Endothelial cell of umbilical vein (primary cell): ENCODE measurements at regions not wholly inside any gene's neighbourhood (a gene's known extent, or its start where the extent isn't known, plus 50 kb on each side); places are given as distances from the start of the nearest gene placed in this dataset.

ENCODE experiments used
- BruUV-seq: library from RNA; stranded (reverse); fragments of 400-500 nt; replicated peaks from 2 replicates; lab custom pipeline; 2021; lab: Mats Ljungman, UMichigan
- CTCF ChIA-PET: fragments of 300-600, 350-600 bp; sonication (Branson Sonifier 250); formaldehyde crosslinking; loops from one replicate; lab custom pipeline; 2021; ENCODE audit warnings: antibody characterized with exemption, inconsistent platforms; lab: Charles Lee
- POLR2A ChIA-PET: fragments of 300-600, 350-600 bp; sonication (Branson Sonifier 250); formaldehyde crosslinking; loops from one replicate; lab custom pipeline; 2021; ENCODE audit warnings: antibody characterized with exemption, inconsistent platforms; lab: Charles Lee
- DNase-seq: peaks from one replicate; pipeline ENCODE4 v3.0.0-alpha.2; 2011; ENCODE audit warnings: low read depth, low spot score
- FAIRE-seq: peaks from 2 replicates; lab custom pipeline; 2011; peaks lifted over from hg19 to GRCh38; lab: Jason Lieb, UNC
- H2AFZ ChIP-seq: 2 replicates; pipeline ENCODE4 v1.6.0; 2012; ENCODE audit warnings: low read depth, low read length, control low read depth, inconsistent platforms
- H3K27ac ChIP-seq: 2 replicates; pipeline ENCODE4 v1.5.1; 2011; ENCODE audit warnings: low read depth, mild to moderate bottlenecking, control low read depth, low read length, moderate library complexity; ENCODE audit not compliant: insufficient read depth
- H3K27me3 ChIP-seq, 2 experiments: 2 replicates each; pipeline versions ENCODE4 v1.6.0 to v1.6.1; 2011; ENCODE audit warnings: low read length in 2 of 2, mixed read lengths in 1 of 2; ENCODE audit not compliant: control insufficient read depth in 2 of 2, insufficient read depth in 2 of 2
- H3K36me3 ChIP-seq, 2 experiments: 2 replicates in 1 of 2; 3 replicates in 1 of 2; pipeline ENCODE4 v1.5.1; 2011; ENCODE audit warnings: low read length in 2 of 2, mild to moderate bottlenecking in 1 of 2, moderate library complexity in 1 of 2; ENCODE audit not compliant: control insufficient read depth in 2 of 2, insufficient read depth in 2 of 2; ENCODE audit errors: extremely low read depth in 1 of 2
- H3K4me1 ChIP-seq: 3 replicates; pipeline ENCODE4 v1.5.1; 2011; ENCODE audit warnings: mild to moderate bottlenecking, low read length; ENCODE audit not compliant: control insufficient read depth, insufficient read depth; ENCODE audit errors: extremely low read depth
- H3K4me2 ChIP-seq: 2 replicates; pipeline ENCODE4 v1.6.1; 2011; ENCODE audit warnings: low read length, control low read depth, mixed read lengths; ENCODE audit not compliant: insufficient read depth
- H3K4me3 ChIP-seq, 3 experiments: fragments of 200-600 bp in 1 of 3; sonication (generic), shearing (Covaris generic) in 1 of 3; replicated peaks in 1 of 3; 2 replicates each; pipeline ENCODE4 v1.5.1; 2011 to 2016; ENCODE audit warnings: control low read depth in 3 of 3, low read length in 3 of 3, mild to moderate bottlenecking in 2 of 3, inconsistent platforms in 1 of 3, low read depth in 1 of 3, moderate library complexity in 1 of 3; ENCODE audit not compliant: insufficient read depth in 1 of 3
- H3K79me2 ChIP-seq: 2 replicates; pipeline ENCODE4 v1.6.0; 2012; ENCODE audit warnings: low read length, inconsistent platforms; ENCODE audit not compliant: control insufficient read depth, insufficient read depth
- H3K9ac ChIP-seq: replicated peaks from 2 replicates; pipeline ENCODE3; 2011; ENCODE audit warnings: low read length, control low read depth; ENCODE audit not compliant: insufficient read depth; ENCODE audit errors: extremely low read depth
- H3K9me1 ChIP-seq: replicated peaks from 3 replicates; pipeline ENCODE4 v1.6.0; 2011; ENCODE audit warnings: mild to moderate bottlenecking, low read length; ENCODE audit not compliant: control insufficient read depth, insufficient read depth; ENCODE audit errors: extremely low read depth
- H3K9me3 ChIP-seq: replicated peaks from 2 replicates; pipeline ENCODE4 v1.5.1; 2012; ENCODE audit warnings: low read length, inconsistent platforms; ENCODE audit not compliant: control insufficient read depth, insufficient read depth
- H4K20me1 ChIP-seq: replicated peaks from 2 replicates; pipeline ENCODE3; 2011; ENCODE audit warnings: mild to moderate bottlenecking, low read length; ENCODE audit not compliant: control insufficient read depth, insufficient read depth; ENCODE audit errors: extremely low read depth
- CTCF ChIP-seq, 2 donors: IDR thresholded peaks; 1 replicate in 1 of 2; 2 replicates in 1 of 2; pipeline ENCODE4 v1.5.1; 2011; ENCODE audit warnings: low read length in 2 of 2, mild to moderate bottlenecking in 2 of 2, moderate library complexity in 2 of 2, control low read depth in 1 of 2, inconsistent platforms in 1 of 2, low read depth in 1 of 2; ENCODE audit not compliant: insufficient read depth in 1 of 2; ENCODE audit errors: extremely low read depth in 1 of 2
- EZH2 ChIP-seq: IDR thresholded peaks from 2 replicates; pipeline ENCODE4 v1.6.1; 2012; ENCODE audit warnings: borderline replicate concordance, low read depth, mild to moderate bottlenecking, moderate library complexity, low read length, inconsistent platforms; ENCODE audit not compliant: severe bottlenecking
- FOS ChIP-seq: IDR thresholded peaks from 2 replicates; pipeline ENCODE4 v1.6.1; 2011; ENCODE audit warnings: mild to moderate bottlenecking, low read length, moderate library complexity, borderline replicate concordance; ENCODE audit not compliant: insufficient read depth
- GATA2 ChIP-seq: IDR thresholded peaks from 2 replicates; pipeline ENCODE4 v1.7.0; 2011; ENCODE audit warnings: low read depth, mild to moderate bottlenecking, moderate library complexity, mixed read lengths, low read length; ENCODE audit not compliant: insufficient read length, insufficient read depth
- JUN ChIP-seq: IDR thresholded peaks from 2 replicates; pipeline ENCODE4 v1.6.1; 2011; ENCODE audit warnings: borderline replicate concordance, low read depth; ENCODE audit not compliant: insufficient read length, insufficient read depth
- MAX ChIP-seq: IDR thresholded peaks from 2 replicates; pipeline ENCODE4 v1.6.1; 2011; ENCODE audit not compliant: insufficient read depth, insufficient read length
- MYC ChIP-seq: IDR thresholded peaks from one replicate; pipeline ENCODE4 v1.6.1; 2011; ENCODE audit warnings: mild to moderate bottlenecking, low read depth, low read length
- POLR2A ChIP-seq: IDR thresholded peaks from 2 replicates; pipeline ENCODE4 v1.6.1; 2012; ENCODE audit warnings: low read depth, mild to moderate bottlenecking, control low read depth, low read length
- POLR2AphosphoS5 ChIP-seq: IDR thresholded peaks from 2 replicates; pipeline ENCODE4 v1.6.1; 2012; ENCODE audit warnings: low read depth, mild to moderate bottlenecking, control low read depth, low read length, moderate library complexity; ENCODE audit not compliant: insufficient read depth
- dilution Hi-C: fragments of 300-500 bp; cut with MboI; formaldehyde crosslinking; loops from one replicate; pipeline ENCODE4 v1.15.0; 2019; ENCODE audit warnings: low sequenced_read_pairs; ENCODE audit not compliant: extremely low pct_ligation_motif_present
- intact Hi-C: fragments of 100-400 bp; cut with micrococcal nuclease; formaldehyde crosslinking; loops from one replicate; pipeline ENCODE4 v1.10.0; 2022

GRCh38 chr14:38880643-38881524, 222.2 kb downstream of the SEC23A start:
- peak; percentile 62 for FAIRE-seq
- intact Hi-C loops (loop anchor here (1.0 kb wide), 1 partner anchor 111 kb away; no protein-coding TSS in a partner anchor), dilution Hi-C loops (no loop called here)
- Histone ChIP-seq H2AFZ (peak overlapping the region; percentile 7), H3K4me1 (no peaks in the 10 kb centered on the region), H3K36me3 (no peaks in the 10 kb centered on the region), H3K79me2 (no peaks in the 10 kb centered on the region), H3K9me1 (no peaks in the 10 kb centered on the region), H3K27ac (no peak overlapping the region), H3K9me3 (no peaks in the 10 kb centered on the region), H3K27me3 (no peaks in the 10 kb centered on the region), H3K4me2 (no peak overlapping the region), H3K4me3 (no peak overlapping the region), H4K20me1 (no peaks in the 10 kb centered on the region), H3K9ac (no peak overlapping the region)
- ChIA-PET POLR2A (no interaction called here), CTCF (interaction anchor here (0.7 to 2.3 kb wide), 5 partner anchors 12 to 159 kb away, joined by 3 to 17 read pairs (median 5); no protein-coding TSS in a partner anchor)
- BruUV-seq = no TSS peak
- TF ChIP-seq GATA2 (no peak), MAX (no peak), POLR2AphosphoS5 (no peak), CTCF (IDR thresholded peaks at IDR 0.05; ENCODE audit: extremely low read depth in 1 of 2, insufficient read depth in 1 of 2, low read depth in 1 of 2, low read length in 2 of 2) (no peak), FOS (no peak), EZH2 (no peak), POLR2A (no peak), JUN (no peak), MYC (no peak)
- DNase-seq = peak; percentile 92
